IMR-90 (cell line): ENCODE measurements at regions not wholly inside any gene's neighbourhood (a gene's known extent, or its start where the extent isn't known, plus 50 kb on each side); places are given as distances from the start of the nearest gene placed in this dataset.

Experiments
- ATAC-seq: fragments of 200-7000 bp; cut with Tn5 transposase; 2 replicates; pipeline ENCODE4 v1.9.1; 2020; ENCODE audit warnings: low read depth, mild to moderate bottlenecking, moderate library complexity
- BruUV-seq: library from RNA; stranded (reverse); fragments of 400-500 nt; replicated peaks from 2 replicates; lab custom pipeline; 2021; lab: Mats Ljungman, UMichigan
- CTCF ChIA-PET: fragments of 300-600 bp; formaldehyde crosslinking; extraction: SDS; loops from one replicate; lab custom pipeline; 2021; ENCODE audit warnings: antibody characterized with exemption; lab: Yijun Ruan, JAX
- POLR2A ChIA-PET: fragments of 300-600 bp; sonication (Branson Sonifier 250); formaldehyde crosslinking; loops from one replicate; lab custom pipeline; 2022; ENCODE audit warnings: antibody characterized with exemption; ENCODE audit not compliant: unreplicated experiment; lab: Charles Lee
- DNase-seq: peaks from one replicate; pipeline ENCODE4 v3.0.0; 2013
- H2AFZ ChIP-seq: replicated peaks from 2 replicates; pipeline ENCODE3; 2013; ENCODE audit warnings: low read length, mild to moderate bottlenecking; ENCODE audit not compliant: poor library complexity
- H2AK5ac ChIP-seq: 2 replicates; pipeline ENCODE4 v1.6.1; 2013; ENCODE audit warnings: low read depth, low read length, inconsistent platforms
- H2AK9ac ChIP-seq: replicated peaks from 2 replicates; pipeline ENCODE3; 2013; ENCODE audit warnings: mild to moderate bottlenecking, low read depth, low read length, moderate library complexity; ENCODE audit not compliant: poor library complexity
- H2BK120ac ChIP-seq: 2 replicates; pipeline ENCODE4 v1.6.1; 2013; ENCODE audit warnings: low read depth, low read length, inconsistent platforms
- H2BK15ac ChIP-seq: 3 replicates; pipeline ENCODE4 v1.6.1; 2013; ENCODE audit warnings: low read depth, low read length, inconsistent platforms
- H2BK20ac ChIP-seq: 2 replicates; pipeline ENCODE4 v1.6.1; 2013; ENCODE audit warnings: low read depth, mild to moderate bottlenecking, inconsistent platforms, low read length, moderate library complexity
- H2BK5ac ChIP-seq: 2 replicates; pipeline ENCODE4 v1.6.1; 2013; ENCODE audit warnings: mild to moderate bottlenecking, low read depth, low read length, inconsistent platforms; ENCODE audit not compliant: poor library complexity, severe bottlenecking
- H3K14ac ChIP-seq: replicated peaks from 2 replicates; pipeline ENCODE4 v1.6.1; 2013; ENCODE audit warnings: low read depth, low read length, inconsistent platforms
- H3K18ac ChIP-seq: 2 replicates; pipeline ENCODE4 v1.6.1; 2013; ENCODE audit warnings: low read depth, low read length, control low read depth
- H3K23ac ChIP-seq: 2 replicates; pipeline ENCODE4 v1.6.1; 2013; ENCODE audit warnings: low read depth, low read length, inconsistent platforms
- H3K27ac ChIP-seq: 2 replicates; pipeline ENCODE4 v1.5.1; 2013; ENCODE audit warnings: mild to moderate bottlenecking, control low read depth, low read length; ENCODE audit not compliant: insufficient read depth
- H3K27me3 ChIP-seq: 2 replicates; pipeline ENCODE4 v1.6.1; 2013; ENCODE audit warnings: low read length; ENCODE audit not compliant: control insufficient read depth, insufficient read depth
- H3K36me3 ChIP-seq: 2 replicates; pipeline ENCODE4 v1.6.1; 2013; ENCODE audit warnings: low read length, mixed read lengths; ENCODE audit not compliant: control insufficient read depth, insufficient read depth
- H3K4ac ChIP-seq: 2 replicates; pipeline ENCODE4 v1.6.1; 2013; ENCODE audit warnings: low read depth, low read length, inconsistent platforms
- H3K4me1 ChIP-seq: 2 replicates; pipeline ENCODE4 v1.6.1; 2013; ENCODE audit warnings: low read length, mixed read lengths; ENCODE audit not compliant: control insufficient read depth, insufficient read depth
- H3K4me2 ChIP-seq: 2 replicates; pipeline ENCODE4 v1.6.1; 2013; ENCODE audit warnings: low read depth, mild to moderate bottlenecking, control low read depth, low read length, moderate library complexity
- H3K4me3 ChIP-seq: 2 replicates; pipeline ENCODE4 v1.5.1; 2013; ENCODE audit warnings: low read depth, mild to moderate bottlenecking, control low read depth, low read length, moderate library complexity; ENCODE audit not compliant: insufficient read depth
- H3K56ac ChIP-seq: 2 replicates; pipeline ENCODE4 v1.6.1; 2013; ENCODE audit warnings: low read length, inconsistent platforms; ENCODE audit not compliant: insufficient read depth; ENCODE audit errors: extremely low read depth
- H3K79me1 ChIP-seq, 2 experiments: 2 replicates each; pipeline ENCODE4 v1.6.1; 2013; ENCODE audit warnings: low read length in 2 of 2, inconsistent platforms in 1 of 2, low read depth in 1 of 2
- H3K9ac ChIP-seq: 2 replicates; pipeline ENCODE4 v1.6.1; 2013; ENCODE audit warnings: low read depth, low read length, control low read depth
- H3K9me1 ChIP-seq: 2 replicates; pipeline ENCODE4 v1.6.1; 2013; ENCODE audit warnings: low read length, inconsistent platforms; ENCODE audit not compliant: insufficient read depth
- H3K9me3 ChIP-seq: 2 replicates; pipeline ENCODE4 v1.6.1; 2013; ENCODE audit warnings: low read length; ENCODE audit not compliant: control insufficient read depth, insufficient read depth
- H4K20me1 ChIP-seq: 2 replicates; pipeline ENCODE4 v1.6.1; 2013; ENCODE audit warnings: low read length, inconsistent platforms; ENCODE audit not compliant: insufficient read depth
- H4K5ac ChIP-seq: 2 replicates; pipeline ENCODE4 v1.6.1; 2013; ENCODE audit warnings: mild to moderate bottlenecking, low read depth, low read length, control low read depth
- H4K8ac ChIP-seq, 2 experiments: 2 replicates each; pipeline ENCODE4 v1.6.1; 2013; ENCODE audit warnings: low read depth in 2 of 2, low read length in 2 of 2, control low read depth in 1 of 2, inconsistent platforms in 1 of 2
- H4K91ac ChIP-seq: 2 replicates; pipeline ENCODE4 v1.6.1; 2013; ENCODE audit warnings: low read depth, low read length, inconsistent platforms; ENCODE audit not compliant: insufficient read depth
- CEBPB ChIP-seq: IDR thresholded peaks from 2 replicates; pipeline ENCODE4 v1.6.1; 2012; ENCODE audit warnings: low read depth, low read length, improper control_type of control experiment
- CHD1 ChIP-seq: IDR thresholded peaks from 2 replicates; pipeline ENCODE4 v1.6.1; 2012; ENCODE audit warnings: low read depth, low read length, improper control_type of control experiment
- CTCF ChIP-seq: conservative IDR thresholded peaks from 2 replicates; pipeline ENCODE4 v1.5.1; 2012; ENCODE audit warnings: mild to moderate bottlenecking, low read depth, low read length, improper control_type of control experiment
- MAFK ChIP-seq: IDR thresholded peaks from 2 replicates; pipeline ENCODE4 v1.6.1; 2012; ENCODE audit warnings: low read depth, low read length, improper control_type of control experiment
- MAZ ChIP-seq: IDR thresholded peaks from 2 replicates; pipeline ENCODE4 v1.6.1; 2012; ENCODE audit warnings: low read depth, mild to moderate bottlenecking, low read length, improper control_type of control experiment, moderate library complexity, borderline replicate concordance
- MXI1 ChIP-seq: IDR thresholded peaks from 2 replicates; pipeline ENCODE4 v1.6.1; 2012; ENCODE audit warnings: low read depth, mild to moderate bottlenecking, low read length, moderate library complexity, borderline replicate concordance
- RCOR1 ChIP-seq: IDR thresholded peaks from 2 replicates; pipeline ENCODE4 v1.6.1; 2012; ENCODE audit warnings: mild to moderate bottlenecking, low read length, improper control_type of control experiment; ENCODE audit not compliant: insufficient replicate concordance
- WGBS, 2 experiments: methylation state at CpG; one replicate each; pipeline versions ENCODE4 v1.1.5 to v1.1.7; 2013; ENCODE audit warnings: missing lambda C conversion rate in 2 of 2; ENCODE audit not compliant: insufficient read length in 1 of 2; ENCODE audit errors: extremely low coverage in 2 of 2; 5-methylcytosine and 5-hydroxymethylcytosine counted together
- dilution Hi-C: fragments of 300-500 bp; cut with HindIII; formaldehyde crosslinking; loops from one replicate; pipeline ENCODE4 v1.14.3; 2018; ENCODE audit warnings: low sequenced_read_pairs; ENCODE audit not compliant: unreplicated experiment
- in situ Hi-C: fragments of 300-500 bp; cut with MboI; formaldehyde crosslinking; loops from 3 replicates; pipeline ENCODE4 v1.14.3; 2019; ENCODE audit warnings: low sequenced_read_pairs, inconsistent platforms, mixed read lengths
- intact Hi-C: fragments of 100-400 bp; cut with micrococcal nuclease; formaldehyde crosslinking; loops from 2 replicates; pipeline ENCODE4 v1.10.0; 2022

GRCh38 chr20:4300921-4301320, 51.8 kb upstream of the ADRA1D start:
- H2BK15ac ChIP-seq: no peak overlapping the region
- H4K8ac ChIP-seq: no peak overlapping the region
- H3K27ac ChIP-seq: no peak overlapping the region
- no TSS peak for BruUV-seq
- ATAC-seq (no peak), DNase-seq (no peak)
- intact Hi-C loops: no loop called here
- H3K14ac ChIP-seq: no peak overlapping the region
- no peak overlapping the region for H3K9ac ChIP-seq
- H3K23ac ChIP-seq: no peak overlapping the region
- no peak overlapping the region for H2AK5ac ChIP-seq
- no peak overlapping the region for H3K4ac ChIP-seq
- ChIA-PET POLR2A (no interaction called here), CTCF (no interaction called here)
- no peak overlapping the region for H3K56ac ChIP-seq
- no peak overlapping the region for H2BK20ac ChIP-seq
- in situ Hi-C loops: no loop called here
- no peak overlapping the region for H3K18ac ChIP-seq
- no peak overlapping the region for H4K91ac ChIP-seq
- H3K36me3 ChIP-seq: no peaks in the 10 kb centered on the region
- H3K9me1 ChIP-seq: no peaks in the 10 kb centered on the region
- no peak overlapping the region for H4K5ac ChIP-seq
- WGBS, 2 experiments: no CpG with 5 or more reads among the region's 1 CpG
- H3K4me1 ChIP-seq: no peaks in the 10 kb centered on the region
- H2BK120ac ChIP-seq: no peak overlapping the region
- no peak overlapping the region for H2AK9ac ChIP-seq
- TF ChIP-seq MAZ (no peak), MXI1 (no peak), CTCF (no peak), MAFK (no peak), RCOR1 (no peak), CEBPB (no peak), CHD1 (no peak)
- no peak overlapping the region for H3K4me2 ChIP-seq
- H3K4me3 ChIP-seq: no peak overlapping the region
- H4K20me1 ChIP-seq: no peaks in the 10 kb centered on the region
- H3K9me3 ChIP-seq: no peaks in the 10 kb centered on the region
- no peaks in the 10 kb centered on the region for H3K79me1 ChIP-seq
- no peak overlapping the region for H2BK5ac ChIP-seq
- peaks cover 49% of the 10 kb centered on the region for H3K27me3 ChIP-seq
- dilution Hi-C loops: no loop called here
- no peak overlapping the region for H2AFZ ChIP-seq
